HG03039 (cell line): ENCODE measurements at regions not wholly inside any gene's neighbourhood (a gene's known extent, or its start where the extent isn't known, plus 50 kb on each side); places are given as distances from the start of the nearest gene placed in this dataset.
"Not testable (repeated sequence)": the region's sequence is repeated elsewhere in the genome, so short reads cannot be mapped to it uniquely, and the experiment has no call there.

Experiments
- ATAC-seq: cut with Tn5 transposase; IDR thresholded peaks from one replicate; pipeline ENCODE4 v1.9.1; 2021; ENCODE audit warnings: mild to moderate bottlenecking, moderate library complexity; ENCODE audit not compliant: unreplicated experiment

GRCh38 chr17:27200476-27200875 is 93.4 kb upstream of the WSB1 start:
- ATAC-seq: no peak

- no peak for ATAC-seq
Measured at GRCh38 chr17:27203241-27203640, 90.7 kb upstream of the WSB1 start.

DNA sequence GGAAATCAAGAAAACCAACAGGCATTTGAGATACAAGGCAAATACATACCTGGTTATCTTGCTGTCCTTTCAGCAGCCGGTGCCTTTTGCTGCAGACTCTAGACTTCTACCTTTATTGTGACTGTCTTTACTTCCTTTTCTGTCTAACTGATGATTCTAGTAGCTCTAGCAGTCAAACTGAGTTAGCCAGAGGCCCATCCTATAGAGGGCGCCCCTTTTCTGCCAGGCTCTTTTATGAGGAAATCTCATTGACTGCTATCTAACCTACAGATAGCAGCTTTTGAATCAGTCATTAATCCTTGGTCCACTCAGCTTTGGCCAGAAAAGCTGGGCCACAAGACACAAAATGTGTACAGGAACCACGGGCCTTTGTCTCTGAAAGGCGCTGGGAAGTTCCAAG is 87.5 kb upstream of the WSB1 start:
- no peak for ATAC-seq

DNA sequence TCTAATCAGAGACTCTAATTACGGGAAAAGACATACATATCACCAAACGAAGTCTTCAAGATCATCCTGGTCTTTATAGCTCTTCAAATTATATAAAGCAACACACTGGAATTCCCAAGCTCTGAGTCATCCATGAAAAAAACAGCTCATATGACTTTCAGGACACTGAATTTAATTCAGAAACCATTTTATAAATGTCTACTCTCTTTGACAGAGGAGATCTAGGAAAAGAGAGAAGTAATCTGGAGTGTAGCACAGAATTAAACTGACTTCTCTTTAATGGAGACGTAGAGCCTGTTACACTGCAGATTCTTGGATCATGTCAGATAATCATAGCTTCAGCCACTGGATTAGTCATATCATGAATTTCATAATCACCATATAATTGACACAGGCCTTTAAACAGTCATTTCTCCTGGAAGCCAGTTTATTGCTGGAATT is 86.8 kb upstream of the WSB1 start:
- ATAC-seq: no peak

DNA sequence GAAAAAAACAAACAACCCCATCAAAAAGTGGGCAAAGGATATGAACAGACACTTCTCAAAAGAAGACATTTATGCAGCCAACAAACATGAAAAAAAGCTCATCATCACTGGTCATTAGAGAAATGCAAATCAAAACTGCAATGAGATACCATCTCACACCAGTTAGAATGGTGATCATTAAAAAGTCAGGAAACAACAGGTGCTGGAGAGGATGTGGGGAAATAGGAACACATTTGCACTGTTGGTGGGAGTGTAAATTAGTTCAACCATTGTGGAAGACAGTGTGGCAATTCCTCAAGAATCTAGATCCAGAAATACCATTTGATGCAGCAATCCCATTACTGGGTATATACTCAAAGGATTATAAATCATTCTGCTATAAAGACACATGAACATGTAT is 85.5 kb upstream of the WSB1 start:
- not testable (repeated sequence) for ATAC-seq

DNA sequence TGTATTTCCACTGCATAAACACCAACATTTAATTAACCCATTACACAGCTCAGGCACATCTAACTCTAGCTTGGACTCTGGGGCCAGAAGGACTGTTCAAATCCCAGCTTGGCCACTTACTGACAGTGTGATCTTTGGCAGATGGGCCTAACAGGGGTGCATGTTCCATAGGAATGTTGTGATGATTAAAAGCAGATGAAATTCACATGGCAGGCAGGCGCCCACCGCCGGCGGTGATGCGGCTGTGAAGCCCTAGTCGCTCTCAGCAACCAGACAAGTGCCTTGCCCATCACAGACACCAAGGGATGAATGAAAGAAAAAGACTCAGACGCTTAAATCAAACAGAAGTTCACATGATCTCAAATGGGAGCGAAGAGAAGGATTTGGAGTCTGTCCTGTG is 84.6 kb upstream of the WSB1 start:
- ATAC-seq: no peak

- not testable (repeated sequence) for ATAC-seq
Measured at GRCh38 chr17:27210809-27211208, 83.1 kb upstream of the WSB1 start.

DNA sequence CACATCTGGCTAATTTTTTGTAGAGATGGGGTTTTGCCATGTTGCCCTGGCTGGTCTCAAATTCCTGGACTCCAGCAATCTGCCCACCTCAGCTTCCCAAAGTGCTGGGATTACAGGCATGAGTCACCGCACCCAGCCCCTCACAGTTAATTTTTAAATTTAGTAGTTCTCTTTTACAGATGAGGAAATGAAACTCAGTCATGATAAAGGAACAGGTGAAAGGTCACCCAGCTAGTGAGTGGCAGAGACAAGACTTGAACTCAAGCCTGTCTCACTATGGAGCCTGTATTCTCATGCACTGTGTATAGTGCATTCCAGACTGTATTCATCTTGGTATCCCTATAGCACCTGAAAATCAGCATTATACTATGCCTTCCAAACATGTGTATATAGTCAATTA is 77.1 kb upstream of the WSB1 start:
- ATAC-seq: no peak

DNA sequence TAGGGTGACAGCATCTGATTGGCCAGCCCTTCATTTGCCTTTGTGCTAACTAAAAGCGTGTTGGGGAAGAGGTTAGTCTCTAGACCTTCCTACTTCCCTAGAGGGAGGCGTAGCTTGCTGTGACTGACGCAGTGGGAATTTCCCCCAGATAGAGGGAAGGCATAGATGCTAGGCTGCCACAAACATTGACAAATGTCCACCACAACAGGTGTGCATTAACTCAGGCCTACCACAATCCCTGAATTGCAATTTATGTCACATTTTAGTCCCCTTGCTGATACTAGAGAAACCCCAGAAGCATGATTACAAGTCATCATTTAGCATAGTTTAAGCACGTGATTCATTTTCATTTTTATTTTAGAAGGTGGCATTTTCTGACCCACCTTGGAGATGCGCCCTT is 76.3 kb upstream of the WSB1 start:
- ATAC-seq: peak; percentile 62

GRCh38 chr17:27218041-27218440 is 75.9 kb upstream of the WSB1 start:
- no peak for ATAC-seq

DNA sequence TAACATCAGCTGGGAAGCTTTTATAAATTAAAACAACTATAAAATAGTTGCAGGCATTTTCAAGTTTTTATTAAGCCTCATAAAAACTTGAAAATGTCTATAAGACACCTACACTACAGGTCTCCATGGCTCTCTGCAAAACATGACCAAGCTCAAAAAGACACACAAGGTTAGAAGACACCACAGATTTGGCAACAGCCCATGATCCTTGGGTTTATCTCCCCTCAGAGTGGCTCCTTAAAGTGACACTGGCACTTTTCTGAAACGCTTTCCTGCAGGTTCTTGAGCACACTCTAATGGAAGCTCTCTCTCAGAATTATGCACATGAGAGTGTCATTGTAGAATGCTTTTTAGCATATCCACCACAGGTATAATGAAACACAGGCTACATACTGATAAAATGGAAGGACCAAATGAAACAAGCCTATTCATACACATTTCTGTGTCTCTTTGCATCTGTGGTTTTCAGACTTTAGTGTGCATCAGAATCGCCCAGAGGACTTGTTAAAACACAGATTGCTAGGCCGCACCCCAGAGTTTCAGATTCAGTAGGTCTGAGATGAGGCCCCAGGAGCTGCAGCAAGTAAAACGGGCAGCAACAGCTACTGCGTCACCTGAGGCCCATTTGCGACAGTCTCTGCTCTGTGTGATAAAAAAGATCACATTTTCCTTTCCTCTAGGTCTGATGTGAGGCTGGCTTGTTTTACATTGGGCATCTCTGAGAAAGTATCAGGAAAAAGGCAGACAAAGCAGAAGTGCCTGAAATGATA is 75.0 kb upstream of the WSB1 start:
- ATAC-seq: peak; percentile 77

GRCh38 chr17:27222515-27222914 is 71.4 kb upstream of the WSB1 start:
- ATAC-seq: no peak

GRCh38 chr17:27224526-27225315 is 69.2 kb upstream of the WSB1 start:
- ATAC-seq: no peak

- ATAC-seq: no peak
Measured at GRCh38 chr17:27226611-27227230, 67.2 kb upstream of the WSB1 start.

- no peak for ATAC-seq
Measured at GRCh38 chr17:27230996-27231395, 62.9 kb upstream of the WSB1 start.

- no peak for ATAC-seq
Measured at GRCh38 chr17:27232328-27232727, 61.6 kb upstream of the WSB1 start.

GRCh38 chr17:27233059-27233458 is 60.9 kb upstream of the WSB1 start:
- ATAC-seq: no peak

GRCh38 chr17:27233776-27234175 is 60.1 kb upstream of the WSB1 start:
- ATAC-seq: no peak

DNA sequence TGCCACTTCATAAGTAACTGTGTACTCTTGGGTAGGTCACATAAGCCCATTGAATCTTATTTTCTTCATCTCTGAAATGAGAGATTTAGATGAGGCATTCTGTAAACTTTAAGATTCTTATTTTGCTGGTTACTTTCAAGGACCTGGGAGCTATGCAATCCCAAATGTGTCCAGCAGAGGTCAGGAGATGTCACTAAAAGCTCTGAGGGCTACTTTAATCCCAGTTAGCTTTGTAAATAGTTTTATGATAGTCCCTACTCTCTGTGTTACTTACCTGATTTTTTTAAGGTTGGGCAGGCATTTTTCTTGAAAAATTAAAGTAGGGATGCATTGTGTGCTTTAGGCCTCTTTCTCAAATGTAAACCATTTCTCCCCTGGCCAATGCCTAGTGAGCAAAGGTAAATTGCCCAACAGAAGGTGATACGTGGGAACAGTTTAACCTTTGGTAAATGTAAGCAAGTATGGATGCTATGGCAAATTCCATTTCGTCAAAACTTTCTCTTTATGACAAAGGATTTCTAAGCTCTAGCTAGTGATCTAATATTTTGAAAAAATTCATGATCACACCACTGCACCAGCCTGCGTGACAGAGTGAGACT is 57.1 kb upstream of the WSB1 start:
- no peak for ATAC-seq

DNA sequence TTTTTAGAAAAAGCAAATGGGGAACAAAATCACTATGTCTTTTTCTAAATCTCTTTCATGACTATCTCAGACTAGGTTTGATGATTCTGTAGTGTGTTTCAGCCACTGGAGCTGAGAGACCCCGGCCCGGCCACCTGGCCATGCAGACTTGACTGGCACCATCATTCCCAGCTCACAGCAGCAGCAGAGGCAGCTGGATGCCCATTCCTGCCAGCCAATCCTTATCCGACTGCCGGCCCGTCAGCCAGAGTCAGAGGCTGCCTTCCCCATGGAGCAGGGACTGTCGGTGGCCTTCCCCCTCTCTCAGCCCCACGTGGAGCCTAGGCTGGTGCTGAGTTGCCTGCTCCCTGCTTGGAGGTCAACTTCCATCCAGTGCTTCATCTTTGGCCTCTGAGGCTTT is 56.0 kb upstream of the WSB1 start:
- ATAC-seq: no peak

DNA sequence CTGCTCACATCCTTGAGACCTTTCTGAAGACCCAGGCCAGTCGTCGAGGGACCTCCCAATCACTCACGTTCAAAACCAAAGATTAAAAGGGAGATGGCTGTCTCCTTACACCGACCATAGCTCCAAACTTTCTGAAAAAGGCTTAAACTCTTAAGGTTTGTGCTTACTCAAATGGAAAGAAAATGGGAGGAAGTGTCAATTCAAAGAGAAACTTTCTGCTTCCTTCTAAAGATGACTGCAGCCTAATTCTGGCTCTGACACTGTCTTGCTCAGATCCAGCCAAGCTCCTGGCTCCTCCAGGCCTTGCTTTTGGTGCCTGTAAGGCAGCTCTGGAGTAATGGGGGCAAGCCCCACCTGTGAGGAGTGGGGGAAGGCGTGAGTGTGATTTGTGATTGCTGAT is 54.9 kb upstream of the WSB1 start:
- ATAC-seq: peak; percentile 41
